PC-9 (cell line): ENCODE measurements at regions not wholly inside any gene's neighbourhood (a gene's known extent, or its start where the extent isn't known, plus 50 kb on each side); places are given as distances from the start of the nearest gene placed in this dataset.

Experiments used
- BruUV-seq: library from RNA; stranded (reverse); fragments of 400-500 nt; replicated peaks from 2 replicates; lab custom pipeline; 2021; lab: Mats Ljungman, UMichigan
- CTCF ChIA-PET: fragments of 300-600 bp; sonication (Branson Sonifier 250); formaldehyde crosslinking; loops from one replicate; lab custom pipeline; 2022; ENCODE audit warnings: antibody characterized with exemption; lab: Charles Lee
- POLR2A ChIA-PET: fragments of 300-600 bp; sonication (Branson Sonifier 250); formaldehyde crosslinking; loops from one replicate; lab custom pipeline; 2022; ENCODE audit warnings: antibody characterized with exemption; ENCODE audit not compliant: unreplicated experiment; lab: Charles Lee
- DNase-seq, 2 experiments: peaks; one replicate each; pipeline versions ENCODE4 v3.0.0 to v3.0.0-alpha.2; 2015 to 2022; ENCODE audit warnings: mixed read lengths in 1 of 2
- H2AFZ ChIP-seq: fragments of 200-600 bp; sonication (generic); 2 replicates; pipeline ENCODE4 v1.8.1; 2017; ENCODE audit warnings: antibody characterized with exemption
- H3F3A ChIP-seq: fragments of 200-600 bp; sonication (generic); 2 replicates; pipeline ENCODE4 v1.8.1; 2017; ENCODE audit warnings: antibody characterized with exemption, mild to moderate bottlenecking, low read depth; ENCODE audit not compliant: insufficient read depth
- H3K27ac ChIP-seq: fragments of 200-600 bp; sonication (generic); 2 replicates; pipeline ENCODE4 v1.6.1; 2016; ENCODE audit warnings: mixed run types
- H3K27me3 ChIP-seq: fragments of 200-600 bp; sonication (generic); 2 replicates; pipeline ENCODE4 v1.6.1; 2016; ENCODE audit warnings: low read depth, mixed run types; ENCODE audit not compliant: insufficient read depth
- H3K36me3 ChIP-seq: fragments of 200-600 bp; sonication (generic); 2 replicates; pipeline ENCODE4 v1.6.1; 2016; ENCODE audit warnings: low read depth, mixed run types
- H3K4me1 ChIP-seq: fragments of 200-600 bp; sonication (generic); replicated peaks from 2 replicates; pipeline ENCODE4 v1.6.1; 2016; ENCODE audit warnings: mixed run types; ENCODE audit not compliant: insufficient read depth
- H3K4me2 ChIP-seq: fragments of 200-600 bp; sonication (generic); 2 replicates; pipeline ENCODE4 v1.6.1; 2017; ENCODE audit warnings: mixed run types
- H3K4me3 ChIP-seq: fragments of 200-600 bp; sonication (generic); 2 replicates; pipeline ENCODE4 v1.6.1; 2016; ENCODE audit warnings: mixed run types
- H3K79me2 ChIP-seq: fragments of 200-600 bp; sonication (generic); 2 replicates; pipeline ENCODE4 v1.6.1; 2017; ENCODE audit warnings: low read depth, mixed run types
- H3K9me2 ChIP-seq: fragments of 200-600 bp; sonication (generic); 2 replicates; pipeline ENCODE4 v1.8.1; 2017; ENCODE audit warnings: mild to moderate bottlenecking; ENCODE audit not compliant: insufficient read depth
- H3K9me3 ChIP-seq: fragments of 200-600 bp; sonication (generic); 2 replicates; pipeline ENCODE4 v1.8.1; 2016; ENCODE audit warnings: low read depth; ENCODE audit not compliant: insufficient read depth
- H4K20me1 ChIP-seq: fragments of 200-600 bp; sonication (generic); 2 replicates; pipeline ENCODE4 v1.8.1; 2017; ENCODE audit not compliant: insufficient read depth
- CTCF ChIP-seq: fragments of 200-600 bp; sonication (generic); conservative IDR thresholded peaks from 2 replicates; pipeline ENCODE4 v1.6.1; 2017; ENCODE audit warnings: mixed run types, antibody characterized with exemption, mild to moderate bottlenecking, moderate library complexity
- EZH2 ChIP-seq: fragments of 200-600 bp; sonication (generic); IDR thresholded peaks from 2 replicates; pipeline ENCODE4 v1.8.0; 2017; ENCODE audit warnings: antibody characterized with exemption, low read depth
- intact Hi-C: fragments of 100-400 bp; cut with micrococcal nuclease; formaldehyde crosslinking; loops from one replicate; pipeline ENCODE4 v1.10.0; 2022; ENCODE audit not compliant: unreplicated experiment

- Histone ChIP-seq H2AFZ (no peak overlapping the region), H3K36me3 (no peaks in the 10 kb centered on the region), H3K79me2 (no peaks in the 10 kb centered on the region), H3K4me1 (peaks cover 12% of the 10 kb centered on the region), H3K27me3 (no peaks in the 10 kb centered on the region), H3K27ac (no peak overlapping the region), H3K9me2 (no peaks in the 10 kb centered on the region), H3K4me3 (no peak overlapping the region), H4K20me1 (no peaks in the 10 kb centered on the region), H3F3A (no peaks in the 10 kb centered on the region), H3K4me2 (no peak overlapping the region), H3K9me3 (no peaks in the 10 kb centered on the region)
- DNase-seq = no peak
- POLR2A ChIA-PET = no interaction called here
- CTCF ChIA-PET = no interaction called here
- TF ChIP-seq CTCF (no peak), EZH2 (no peak)
- BruUV-seq = no TSS peak
- intact Hi-C loops = no loop called here
Measured at GRCh38 chr5:68444048-68444447, 228.5 kb downstream of the PIK3R1 start.

- CTCF ChIA-PET = no interaction called here
- intact Hi-C loops = no loop called here
Measured at GRCh38 chr5:68444833-68445232, 229.3 kb downstream of the PIK3R1 start.

GRCh38 chr5:68445257-68446069 lies 229.9 kb downstream of the PIK3R1 start:
- ChIA-PET CTCF (no interaction called here), POLR2A (no interaction called here)
- no peak overlapping the region for H3K4me3 ChIP-seq
- intact Hi-C loops = no loop called here
- no peaks in the 10 kb centered on the region for H4K20me1 ChIP-seq
- no peaks in the 10 kb centered on the region for H3K36me3 ChIP-seq
- peaks cover 8% of the 10 kb centered on the region for H3F3A ChIP-seq
- peaks cover 26% of the 10 kb centered on the region for H3K4me1 ChIP-seq
- DNase-seq = no peak
- no peaks in the 10 kb centered on the region for H3K9me3 ChIP-seq
- no peak overlapping the region for H3K4me2 ChIP-seq
- TF ChIP-seq CTCF = no peak
- TF ChIP-seq EZH2 = no peak
- no peaks in the 10 kb centered on the region for H3K9me2 ChIP-seq
- no peaks in the 10 kb centered on the region for H3K79me2 ChIP-seq
- no peaks in the 10 kb centered on the region for H3K27me3 ChIP-seq
- no TSS peak for BruUV-seq
- H3K27ac ChIP-seq = no peak overlapping the region
- no peak overlapping the region for H2AFZ ChIP-seq

More at GRCh38 chr5:68444833-68445232, 229.3 kb downstream of the PIK3R1 start:
- TF ChIP-seq EZH2 = no peak
- no peak for TF ChIP-seq CTCF
- POLR2A ChIA-PET = no interaction called here
- H3K4me1 ChIP-seq = peaks cover 20% of the 10 kb centered on the region
- no peak overlapping the region for H3K4me3 ChIP-seq
- H3K27ac ChIP-seq = no peak overlapping the region
- H3K4me2 ChIP-seq = no peak overlapping the region
- no peaks in the 10 kb centered on the region for H3K36me3 ChIP-seq
- no peaks in the 10 kb centered on the region for H3K9me2 ChIP-seq
- H2AFZ ChIP-seq = no peak overlapping the region
- H3F3A ChIP-seq = peaks cover 5% of the 10 kb centered on the region
- BruUV-seq = no TSS peak
- DNase-seq = no peak
- no peaks in the 10 kb centered on the region for H3K27me3 ChIP-seq
- H4K20me1 ChIP-seq = no peaks in the 10 kb centered on the region
- H3K79me2 ChIP-seq = no peaks in the 10 kb centered on the region
- no peaks in the 10 kb centered on the region for H3K9me3 ChIP-seq
